ENCODE measurements at regions not wholly inside any gene's neighbourhood (a gene's known extent, or its start where the extent isn't known, plus 50 kb on each side); places are given as distances from the start of the nearest gene placed in this dataset.

DNA sequence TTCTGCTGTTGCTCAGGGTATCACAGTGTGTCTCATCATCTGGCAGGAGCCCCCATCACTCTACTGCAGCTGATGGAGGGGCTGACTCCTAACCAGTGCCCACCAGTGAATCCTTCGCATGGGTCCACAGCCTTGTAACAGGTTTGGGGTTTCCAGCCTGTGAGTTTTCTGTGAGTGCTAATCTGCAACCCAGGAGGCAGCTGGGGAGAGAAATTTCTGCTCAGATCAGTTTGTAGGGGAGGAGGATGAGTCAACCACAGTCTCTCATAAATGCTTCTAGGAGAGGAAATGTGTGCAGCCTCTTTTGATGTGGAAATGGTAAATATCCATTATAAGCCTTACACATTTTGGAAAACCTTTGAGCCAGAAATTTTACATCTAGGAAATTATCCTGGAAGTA lies 871.3 kb downstream of the AACS start:
- no peak for DNase-seq (ENCODE audit: low read depth in 1 of 2, low spot score in 1 of 2)
- no peak for TF ChIP-seq CTCF (IDR thresholded peaks at IDR 0.05; ENCODE audit: low read depth, low read length)
- H3K36me3 ChIP-seq: no peaks in the 10 kb centered on the region

DNA sequence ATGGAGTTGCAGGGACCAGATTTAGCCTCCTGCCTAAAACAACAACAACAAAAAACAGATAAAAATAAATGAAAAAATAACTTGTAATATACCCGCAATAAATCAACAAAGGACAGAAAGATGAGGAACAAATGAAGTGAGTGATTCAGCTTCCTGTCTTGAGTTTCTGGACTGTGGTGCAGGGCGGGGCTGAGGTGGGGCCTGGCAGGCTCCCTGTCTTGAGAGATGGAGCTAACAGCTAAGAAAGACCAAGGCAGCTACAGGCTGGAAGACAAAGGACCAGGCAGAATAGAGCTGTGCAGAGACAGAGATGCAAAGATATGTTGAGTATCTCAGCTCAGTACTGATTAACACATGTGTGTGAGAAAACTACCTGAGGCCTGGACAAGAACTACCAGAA lies 879.2 kb downstream of the AACS start:
- no peak for TF ChIP-seq CTCF (IDR thresholded peaks at IDR 0.05; ENCODE audit: low read depth, low read length)
- Histone ChIP-seq H3K36me3 (no peaks in the 10 kb centered on the region), H3K4me3 (no peak overlapping the region), H3K27me3 (no peaks in the 10 kb centered on the region), H3K27ac (no peak overlapping the region), H3K4me1 (ENCODE audit: low read depth) (no peaks in the 10 kb centered on the region), H3K9me3 (ENCODE audit: low read depth) (no peaks in the 10 kb centered on the region)
- no peak for DNase-seq (ENCODE audit: low read depth in 1 of 2, low spot score in 1 of 2)

More for the DNA sequence above, 871.3 kb downstream of the AACS start:
- H3K27me3 ChIP-seq: no peaks in the 10 kb centered on the region
- no peak overlapping the region for H3K4me3 ChIP-seq
- no peaks in the 10 kb centered on the region for H3K9me3 ChIP-seq (ENCODE audit: low read depth)
- no peaks in the 10 kb centered on the region for H3K4me1 ChIP-seq (ENCODE audit: low read depth)
- no peak overlapping the region for H3K27ac ChIP-seq

- TF ChIP-seq CTCF (IDR thresholded peaks at IDR 0.05; ENCODE audit: low read depth, low read length): no peak
- no peaks in the 10 kb centered on the region for H3K4me1 ChIP-seq (ENCODE audit: low read depth)
- DNase-seq (ENCODE audit: low read depth in 1 of 2, low spot score in 1 of 2): no peak
- H3K4me3 ChIP-seq: no peak overlapping the region
- H3K36me3 ChIP-seq: no peaks in the 10 kb centered on the region
- H3K27me3 ChIP-seq: no peaks in the 10 kb centered on the region
- H3K9me3 ChIP-seq (ENCODE audit: low read depth): no peaks in the 10 kb centered on the region
- H3K27ac ChIP-seq: no peak overlapping the region
These were observed 884.2 kb downstream of the AACS start for GRCh38 chr12:125949471-125949870.

GRCh38 chr12:125954362-125954761 lies 889.1 kb downstream of the AACS start:
- no peak for TF ChIP-seq CTCF (IDR thresholded peaks at IDR 0.05; ENCODE audit: low read depth, low read length)
- Histone ChIP-seq H3K4me3 (no peak overlapping the region), H3K4me1 (ENCODE audit: low read depth) (no peaks in the 10 kb centered on the region), H3K27ac (no peak overlapping the region), H3K27me3 (no peaks in the 10 kb centered on the region), H3K9me3 (ENCODE audit: low read depth) (no peaks in the 10 kb centered on the region), H3K36me3 (no peaks in the 10 kb centered on the region)
- DNase-seq (ENCODE audit: low read depth in 1 of 2, low spot score in 1 of 2): no peak

DNA sequence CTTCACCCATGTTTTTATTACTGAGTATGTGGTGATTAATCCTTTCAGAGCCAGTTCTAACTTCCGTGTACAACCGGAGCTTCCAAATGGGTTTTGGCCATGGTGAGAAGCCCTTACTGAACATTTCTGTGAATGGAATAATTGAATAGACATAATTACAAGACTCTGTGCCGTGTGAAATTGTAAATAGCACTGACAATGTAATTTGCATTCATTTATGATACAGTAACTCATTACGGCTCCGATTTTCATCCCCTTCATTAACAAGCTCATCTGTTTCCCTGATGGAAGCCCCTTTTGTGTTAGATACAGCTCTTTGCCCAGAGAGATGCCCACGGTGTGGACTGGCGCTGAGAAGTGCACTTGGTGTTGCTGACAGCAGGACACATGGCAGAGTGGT lies 891.0 kb downstream of the AACS start:
- H3K4me3 ChIP-seq: no peak overlapping the region
- H3K4me1 ChIP-seq (ENCODE audit: low read depth): no peaks in the 10 kb centered on the region
- DNase-seq (ENCODE audit: low read depth in 1 of 2, low spot score in 1 of 2): no peak
- H3K9me3 ChIP-seq (ENCODE audit: low read depth): no peaks in the 10 kb centered on the region
- H3K27me3 ChIP-seq: no peaks in the 10 kb centered on the region
- H3K27ac ChIP-seq: no peak overlapping the region
- H3K36me3 ChIP-seq: no peaks in the 10 kb centered on the region
- TF ChIP-seq CTCF (IDR thresholded peaks at IDR 0.05; ENCODE audit: low read depth, low read length): no peak

DNA sequence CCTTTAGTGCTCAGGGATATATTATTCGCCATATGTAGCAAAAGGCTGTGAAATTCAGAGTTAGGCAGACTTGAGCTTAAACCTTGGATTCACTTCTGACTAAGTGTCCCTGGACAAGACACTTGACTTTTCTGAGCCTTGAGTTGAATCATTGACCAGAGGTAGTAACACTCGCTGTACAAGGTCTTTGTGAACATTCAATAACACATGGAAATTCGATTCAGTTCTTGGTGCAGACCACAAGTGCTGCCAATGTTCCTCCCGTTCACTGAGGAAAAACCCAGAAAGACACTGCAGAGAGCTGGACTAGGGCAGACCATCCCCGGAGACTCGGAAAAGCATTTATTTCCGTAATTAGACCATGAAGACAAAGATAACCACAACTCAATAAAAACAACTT lies 901.4 kb downstream of the AACS start:
- no peak for TF ChIP-seq CTCF (IDR thresholded peaks at IDR 0.05; ENCODE audit: low read depth, low read length)
- H3K4me1 ChIP-seq (ENCODE audit: low read depth): no peaks in the 10 kb centered on the region
- no peak for DNase-seq (ENCODE audit: low read depth in 1 of 2, low spot score in 1 of 2)
- H3K36me3 ChIP-seq: no peaks in the 10 kb centered on the region
- no peaks in the 10 kb centered on the region for H3K9me3 ChIP-seq (ENCODE audit: low read depth)
- H3K27me3 ChIP-seq: no peaks in the 10 kb centered on the region
- H3K27ac ChIP-seq: no peak overlapping the region
- H3K4me3 ChIP-seq: no peak overlapping the region
